Thyroid gland (tissue), 4 donors: ENCODE measurements at regions not wholly inside any gene's neighbourhood (a gene's known extent, or its start where the extent isn't known, plus 50 kb on each side); places are given as distances from the start of the nearest gene placed in this dataset.

Experiments used
- DNase-seq, 2 donors: peaks; one replicate each; pipeline ENCODE4 v3.0.0-alpha.2; 2019
- H3K27ac ChIP-seq, 3 donors: fragments of 200-600 bp; sonication (generic); 1 replicate in 2 of 3; 2 replicates in 1 of 3; pipeline ENCODE4 v1.5.1; 2016 to 2019; ENCODE audit warnings: mild to moderate bottlenecking in 1 of 3, moderate library complexity in 1 of 3
- H3K27me3 ChIP-seq: fragments of 200-600 bp; sonication (generic); one replicate; pipeline ENCODE4 v1.5.1; 2019
- H3K36me3 ChIP-seq, 2 donors: fragments of 200-600 bp; sonication (generic); one replicate each; pipeline ENCODE4 v1.5.1; 2016 to 2019
- H3K4me1 ChIP-seq, 2 donors: fragments of 200-600 bp; sonication (generic); one replicate each; pipeline ENCODE4 v1.5.1; 2017 to 2019
- H3K4me3 ChIP-seq, 3 donors: fragments of 200-600 bp; sonication (generic); replicated peaks in 1 of 3; 1 replicate in 2 of 3; 2 replicates in 1 of 3; pipeline ENCODE4 v1.5.1; 2016; ENCODE audit warnings: mild to moderate bottlenecking in 1 of 3
- H3K9me3 ChIP-seq: fragments of 200-600 bp; sonication (generic); one replicate; pipeline ENCODE4 v1.5.1; 2017
- CTCF ChIP-seq, 6 experiments: fragments of 200-600 bp in 3 of 6; fragments of 450-650 bp in 3 of 6; sonication (generic) in 3 of 6; IDR thresholded peaks; one replicate each; pipeline ENCODE4 v1.5.1; 2016 to 2019; ENCODE audit warnings: antibody characterized with exemption in 6 of 6, mild to moderate bottlenecking in 2 of 6, inconsistent platforms in 1 of 6, moderate library complexity in 1 of 6
- POLR2A ChIP-seq, 2 donors: fragments of 450-650 bp; IDR thresholded peaks; one replicate each; pipeline ENCODE4 v1.6.1; 2017; ENCODE audit warnings: antibody characterized with exemption in 2 of 2, mild to moderate bottlenecking in 2 of 2, moderate library complexity in 1 of 2
- WGBS, 2 donors: methylation state at CpG; one replicate each; pipeline ENCODE4 v1.1.5; 2017; 5-methylcytosine and 5-hydroxymethylcytosine counted together
- intact Hi-C: fragments of 100-400 bp; cut with DNase I; formaldehyde crosslinking; loops from one replicate; pipeline ENCODE4 v1.15.1; 2023

- 91 to 95% methylated on average over 4 of the region's 4 CpGs for WGBS, 2 donors
- TF ChIP-seq CTCF (IDR thresholded peaks at IDR 0.05): no peak
- no peak for TF ChIP-seq POLR2A (IDR thresholded peaks at IDR 0.05)
- intact Hi-C loops: no loop called here
- Histone ChIP-seq H3K4me1 (no peaks in the 10 kb centered on the region), H3K27me3 (no peaks in the 10 kb centered on the region), H3K36me3 (no peaks in the 10 kb centered on the region), H3K9me3 (no peaks in the 10 kb centered on the region), H3K4me3 (no peak overlapping the region), H3K27ac (no peak overlapping the region)
- no peak for DNase-seq
Measured at GRCh38 chr12:126998031-126998430, 1268.9 kb upstream of the TMEM132C start.

DNA sequence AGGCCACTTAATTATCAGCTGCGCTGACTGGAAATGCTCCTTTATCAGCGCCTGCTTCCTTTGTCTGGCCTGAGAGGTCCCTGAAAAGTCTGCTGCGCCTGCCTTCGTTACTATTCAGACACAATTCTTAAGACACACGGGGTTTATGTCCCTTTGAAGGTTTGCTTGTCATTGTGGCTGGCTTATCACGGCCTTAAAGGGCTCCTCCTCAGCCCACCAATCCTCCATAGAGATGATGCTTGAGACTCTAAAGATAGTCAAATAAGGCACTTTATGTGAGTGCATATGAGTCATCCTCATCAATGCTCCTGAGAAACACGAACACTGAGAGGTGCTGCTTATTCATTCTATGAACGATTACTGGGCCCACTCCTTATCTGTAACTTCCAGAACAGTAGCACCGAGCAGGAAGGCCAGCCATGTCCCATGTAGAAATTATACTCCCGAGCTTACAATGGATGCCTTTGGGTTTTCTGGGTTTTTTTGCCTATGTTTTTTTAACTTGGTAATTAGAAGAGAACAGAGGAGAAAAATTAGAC is 1268.2 kb upstream of the TMEM132C start:
- DNase-seq: no peak
- no peaks in the 10 kb centered on the region for H3K27me3 ChIP-seq
- H3K4me3 ChIP-seq: no peak overlapping the region
- no peaks in the 10 kb centered on the region for H3K9me3 ChIP-seq
- 58 to 70% methylated on average over 10 of the region's 10 CpGs for WGBS, 2 donors
- no peak overlapping the region for H3K27ac ChIP-seq
- H3K36me3 ChIP-seq: no peaks in the 10 kb centered on the region
- no peaks in the 10 kb centered on the region for H3K4me1 ChIP-seq
- intact Hi-C loops: no loop called here
- TF ChIP-seq POLR2A (IDR thresholded peaks at IDR 0.05): no peak
- TF ChIP-seq CTCF (IDR thresholded peaks at IDR 0.05): no peak

GRCh38 chr12:126999352-126999751 is 1267.6 kb upstream of the TMEM132C start:
- Histone ChIP-seq H3K4me3 (no peak overlapping the region), H3K36me3 (no peaks in the 10 kb centered on the region), H3K4me1 (no peaks in the 10 kb centered on the region), H3K27me3 (no peaks in the 10 kb centered on the region), H3K9me3 (no peaks in the 10 kb centered on the region), H3K27ac (no peak overlapping the region)
- 91 to 94% methylated on average over 5 of the region's 5 CpGs for WGBS, 2 donors
- no peak for TF ChIP-seq POLR2A (IDR thresholded peaks at IDR 0.05)
- TF ChIP-seq CTCF (IDR thresholded peaks at IDR 0.05): no peak
- DNase-seq: no peak
- intact Hi-C loops: no loop called here

- intact Hi-C loops: no loop called here
- Histone ChIP-seq H3K4me3 (no peak overlapping the region), H3K4me1 (no peaks in the 10 kb centered on the region), H3K27me3 (no peaks in the 10 kb centered on the region), H3K36me3 (no peaks in the 10 kb centered on the region), H3K27ac (no peak overlapping the region), H3K9me3 (no peaks in the 10 kb centered on the region)
- WGBS, 2 donors: 92 to 99% methylated on average over 3 of the region's 3 CpGs
- no peak for TF ChIP-seq POLR2A (IDR thresholded peaks at IDR 0.05)
- TF ChIP-seq CTCF (IDR thresholded peaks at IDR 0.05): no peak
- DNase-seq: no peak
Measured at GRCh38 chr12:127005406-127005805, 1261.6 kb upstream of the TMEM132C start.

- no peak for DNase-seq
- intact Hi-C loops: no loop called here
- H3K4me3 ChIP-seq: no peak overlapping the region
- no peaks in the 10 kb centered on the region for H3K9me3 ChIP-seq
- H3K27ac ChIP-seq: no peak overlapping the region
- no peaks in the 10 kb centered on the region for H3K27me3 ChIP-seq
- no peak for TF ChIP-seq POLR2A (IDR thresholded peaks at IDR 0.05)
- no peak for TF ChIP-seq CTCF (IDR thresholded peaks at IDR 0.05)
- H3K36me3 ChIP-seq: no peaks in the 10 kb centered on the region
- no peaks in the 10 kb centered on the region for H3K4me1 ChIP-seq
- WGBS, 2 donors: 81 to 85% methylated on average over 9 of the region's 9 CpGs
Measured at GRCh38 chr12:127006972-127007371, 1260.0 kb upstream of the TMEM132C start.
